Esophagus squamous epithelium (tissue), 5 donors: ENCODE measurements at regions not wholly inside any gene's neighbourhood (a gene's known extent, or its start where the extent isn't known, plus 50 kb on each side); places are given as distances from the start of the nearest gene placed in this dataset.
"Not testable (repeated sequence)": the region's sequence is repeated elsewhere in the genome, so short reads cannot be mapped to it uniquely, and the experiment has no call there.

Source experiments
- DNase-seq: peaks from one replicate; lab custom pipeline; 2025; lab: John Stamatoyannopoulos, UW
- H3K27ac ChIP-seq, 4 donors: fragments of 200-600 bp; sonication (generic); one replicate each; pipeline ENCODE4 v1.5.1; 2016 to 2019; ENCODE audit warnings: mild to moderate bottlenecking in 1 of 4
- H3K27me3 ChIP-seq, 4 donors: fragments of 200-600 bp; sonication (generic); 1 replicate in 3 of 4; 2 replicates in 1 of 4; pipeline versions ENCODE4 v1.5.1 to v1.6.0; 2017 to 2021; ENCODE audit warnings: antibody characterized with exemption in 1 of 4
- H3K36me3 ChIP-seq, 3 donors: fragments of 200-600 bp; sonication (generic); one replicate each; pipeline ENCODE4 v1.5.1; 2016 to 2019
- H3K4me1 ChIP-seq, 3 donors: fragments of 200-600 bp; sonication (generic); one replicate each; pipeline ENCODE4 v1.5.1; 2017 to 2019
- H3K4me3 ChIP-seq, 4 donors: fragments of 200-600 bp; sonication (generic); 1 replicate in 3 of 4; 2 replicates in 1 of 4; pipeline ENCODE4 v1.5.1; 2016 to 2019; ENCODE audit warnings: mild to moderate bottlenecking in 2 of 4, moderate library complexity in 1 of 4
- H3K9me3 ChIP-seq, 3 donors: fragments of 200-600 bp; sonication (generic); one replicate each; pipeline ENCODE4 v1.5.1; 2016 to 2019
- CTCF ChIP-seq, 6 experiments: fragments of 450-650 bp in 4 of 6; fragments of 200-600 bp in 2 of 6; sonication (generic) in 2 of 6; IDR thresholded peaks; one replicate each; pipeline ENCODE4 v1.5.1; 2016 to 2019; ENCODE audit warnings: antibody characterized with exemption in 6 of 6, mild to moderate bottlenecking in 4 of 6, moderate library complexity in 4 of 6
- POLR2A ChIP-seq, 4 donors: fragments of 450-650 bp; IDR thresholded peaks; one replicate each; pipeline ENCODE4 v1.6.1; 2017; ENCODE audit warnings: antibody characterized with exemption in 4 of 4, mild to moderate bottlenecking in 4 of 4, moderate library complexity in 3 of 4
- WGBS, 2 donors: methylation state at CpG; one replicate each; pipeline ENCODE4 v1.1.5; 2018; 5-methylcytosine and 5-hydroxymethylcytosine counted together
- intact Hi-C: fragments of 100-400 bp; cut with DNase I; formaldehyde crosslinking; loops from one replicate; pipeline ENCODE4 v1.15.0; 2022
- donor health status: DM: yes; HTN: yes; CAD: no.

GRCh38 chr4:160082432-160083207 lies 979.7 kb downstream of the RAPGEF2 start:
- DNase-seq = no peak
- intact Hi-C loops = no loop called here
- no peak for TF ChIP-seq POLR2A (IDR thresholded peaks at IDR 0.05)
- TF ChIP-seq CTCF (IDR thresholded peaks at IDR 0.05) = no peak
- Histone ChIP-seq H3K36me3 (no peaks in the 10 kb centered on the region), H3K9me3 (peaks cover 0 to 25% (median 2%) of the 10 kb centered on the region in 3 donors), H3K27me3 (no peaks in the 10 kb centered on the region), H3K4me3 (no peak overlapping the region), H3K27ac (no peak overlapping the region), H3K4me1 (no peaks in the 10 kb centered on the region)
- whole genome bisulfite sequencing, 2 donors = 67 to 75% methylated on average over 2 of the region's 2 CpGs

- DNase-seq = no peak
- intact Hi-C loops = no loop called here
- 53 to 73% methylated on average over 3 of the region's 3 CpGs for WGBS, 2 donors
- Histone ChIP-seq H3K4me3 (no peak overlapping the region), H3K4me1 (no peaks in the 10 kb centered on the region), H3K36me3 (no peaks in the 10 kb centered on the region), H3K27ac (no peak overlapping the region), H3K9me3 (peaks cover 0 to 8% (median 0%) of the 10 kb centered on the region in 3 donors), H3K27me3 (no peaks in the 10 kb centered on the region)
- TF ChIP-seq POLR2A (IDR thresholded peaks at IDR 0.05) = no peak
- no peak for TF ChIP-seq CTCF (IDR thresholded peaks at IDR 0.05)
These were observed 988.8 kb downstream of the RAPGEF2 start for GRCh38 chr4:160091631-160092030.

- intact Hi-C loops = no loop called here
- TF ChIP-seq CTCF (IDR thresholded peaks at IDR 0.05) = no peak
- TF ChIP-seq POLR2A (IDR thresholded peaks at IDR 0.05) = no peak
- whole genome bisulfite sequencing, 2 donors = 85 to 90% methylated on average over 1 of the region's 1 CpG
- no peaks in the 10 kb centered on the region for H3K9me3 ChIP-seq
- H3K4me1 ChIP-seq = no peaks in the 10 kb centered on the region
- no peaks in the 10 kb centered on the region for H3K27me3 ChIP-seq
- H3K27ac ChIP-seq = no peak overlapping the region
- H3K36me3 ChIP-seq = no peaks in the 10 kb centered on the region
- H3K4me3 ChIP-seq = no peak overlapping the region
- no peak for DNase-seq
These were observed 997.4 kb downstream of the RAPGEF2 start for GRCh38 chr4:160100316-160100715.

GRCh38 chr4:160110891-160111290 lies 1008.0 kb downstream of the RAPGEF2 start:
- Histone ChIP-seq H3K4me3 (no peak overlapping the region), H3K9me3 (peaks cover 0 to 21% (median 8%) of the 10 kb centered on the region in 3 donors), H3K4me1 (no peaks in the 10 kb centered on the region), H3K27me3 (no peaks in the 10 kb centered on the region), H3K36me3 (no peaks in the 10 kb centered on the region), H3K27ac (no peak overlapping the region)
- 76 to 83% methylated on average over 3 of the region's 3 CpGs for WGBS, 2 donors
- intact Hi-C loops = no loop called here
- TF ChIP-seq CTCF (IDR thresholded peaks at IDR 0.05) (no peak), POLR2A (IDR thresholded peaks at IDR 0.05) (no peak)
- no peak for DNase-seq

- H3K4me3 ChIP-seq = no peak overlapping the region
- no peaks in the 10 kb centered on the region for H3K36me3 ChIP-seq
- intact Hi-C loops = no loop called here
- no peaks in the 10 kb centered on the region for H3K9me3 ChIP-seq
- TF ChIP-seq CTCF (IDR thresholded peaks at IDR 0.05) (no peak), POLR2A (IDR thresholded peaks at IDR 0.05) (no peak)
- DNase-seq = no peak
- no peaks in the 10 kb centered on the region for H3K27me3 ChIP-seq
- H3K4me1 ChIP-seq = no peaks in the 10 kb centered on the region
- no peak overlapping the region for H3K27ac ChIP-seq
These were observed 1014.8 kb downstream of the RAPGEF2 start for GRCh38 chr4:160117686-160118085.

- intact Hi-C loops, H3K36me3 ChIP-seq, H3K27ac ChIP-seq, H3K27me3 ChIP-seq, H3K4me3 ChIP-seq, H3K9me3 ChIP-seq, H3K4me1 ChIP-seq, DNase-seq: not testable (repeated sequence)
- 92 to 98% methylated on average over 6 to 16 of the region's 24 CpGs for WGBS, 2 donors
These were observed 1022.9 kb downstream of the RAPGEF2 start for GRCh38 chr4:160125576-160126287.
